Stimulated activated CD8-positive, alpha-beta memory T cell treated with anti-CD3 and anti-CD28 coated beads, Interleukin-15, amount 100 ng/mL, for 48 hours (primary cell): ENCODE measurements at regions not wholly inside any gene's neighbourhood (a gene's known extent, or its start where the extent isn't known, plus 50 kb on each side); places are given as distances from the start of the nearest gene placed in this dataset.

Experiments
- DNase-seq, 2 donors: peaks; one replicate each; pipeline ENCODE4 v3.0.0-alpha.2; 2020; ENCODE audit warnings: low read depth in 2 of 2

DNA sequence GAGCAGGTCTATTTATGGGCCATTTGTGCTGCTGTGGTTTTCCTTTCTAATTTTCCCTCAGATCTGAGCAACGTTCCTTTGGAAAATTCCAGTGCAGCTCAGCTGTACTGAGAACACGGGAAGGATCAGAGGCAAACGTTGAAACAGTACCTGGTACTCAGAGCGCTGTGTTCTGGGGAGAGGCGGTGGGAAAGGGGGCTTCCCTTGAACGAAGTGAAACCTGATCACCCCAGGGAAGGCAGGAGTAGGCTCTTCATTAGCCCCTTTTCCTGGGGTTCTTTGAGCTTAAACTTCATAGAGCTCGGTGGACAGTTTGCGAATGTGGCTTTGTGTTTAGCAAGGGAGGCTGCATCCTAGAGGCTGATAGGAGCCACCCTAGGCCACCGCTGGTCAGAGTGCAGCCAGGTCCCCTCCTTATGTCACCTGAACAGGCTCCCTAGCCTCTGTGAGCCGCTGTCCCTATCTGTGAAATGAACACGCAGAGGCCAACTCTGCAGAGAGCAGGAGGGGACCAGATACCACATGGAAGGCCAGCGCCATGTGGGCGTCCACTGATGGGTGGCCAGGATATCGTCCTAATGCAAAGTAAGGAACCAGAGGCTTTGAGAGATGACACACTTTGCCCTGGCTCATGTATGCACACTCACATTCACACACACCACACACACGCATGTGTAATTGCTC lies 1464.8 kb downstream of the BRD1 start:
- DNase-seq = no peak

GRCh38 chr22:48361099-48361639 lies 1466.5 kb downstream of the BRD1 start:
- no peak for DNase-seq

- no peak for DNase-seq
These were observed 1468.1 kb downstream of the BRD1 start for GRCh38 chr22:48359613-48359965.

GRCh38 chr22:48358886-48359612 lies 1468.6 kb downstream of the BRD1 start:
- DNase-seq = no peak

DNA sequence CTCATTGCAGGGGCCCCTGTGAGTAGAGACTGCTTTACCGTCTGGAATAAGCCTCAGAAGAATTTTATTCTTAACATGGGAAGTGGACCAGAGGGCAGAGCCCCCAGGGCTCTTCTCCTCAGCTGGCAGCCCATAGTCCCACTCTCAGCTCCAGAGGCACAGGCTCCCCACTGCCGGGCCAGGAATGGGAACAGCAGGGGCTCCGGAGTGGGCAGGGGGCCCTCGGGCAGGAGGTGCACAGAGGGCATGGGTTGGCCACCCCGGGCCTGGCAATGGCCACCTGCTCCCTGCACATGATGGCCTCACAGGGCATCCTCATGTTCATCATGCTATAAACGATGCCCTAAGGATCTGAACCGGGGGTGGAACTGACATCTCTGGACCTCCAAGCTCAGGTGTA lies 1469.7 kb downstream of the BRD1 start:
- no peak for DNase-seq

DNA sequence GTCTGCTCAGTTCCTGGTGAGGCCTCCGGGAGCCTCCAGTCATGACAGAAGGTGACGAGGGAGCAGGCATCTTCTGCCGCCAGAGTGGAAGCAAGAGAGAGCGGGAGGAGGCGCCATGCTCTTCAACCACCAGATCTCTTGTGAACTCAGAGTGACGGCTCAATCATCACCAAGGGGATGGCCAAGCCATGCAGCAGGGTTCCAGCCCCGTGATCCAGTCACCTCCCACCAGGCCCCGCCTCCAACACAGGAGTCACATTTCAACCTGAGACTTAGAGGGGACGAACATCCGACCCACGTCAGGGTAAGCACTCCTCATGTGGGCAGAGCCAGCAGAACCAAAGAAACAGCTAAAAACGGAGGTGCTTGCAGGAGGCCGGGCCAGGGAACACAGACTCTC lies 1470.5 kb downstream of the BRD1 start:
- DNase-seq = no peak

- DNase-seq = no peak
These were observed 1470.9 kb downstream of the BRD1 start for GRCh38 chr22:48356731-48357130.

GRCh38 chr22:48354096-48354495 lies 1473.6 kb downstream of the BRD1 start:
- no peak for DNase-seq

DNA sequence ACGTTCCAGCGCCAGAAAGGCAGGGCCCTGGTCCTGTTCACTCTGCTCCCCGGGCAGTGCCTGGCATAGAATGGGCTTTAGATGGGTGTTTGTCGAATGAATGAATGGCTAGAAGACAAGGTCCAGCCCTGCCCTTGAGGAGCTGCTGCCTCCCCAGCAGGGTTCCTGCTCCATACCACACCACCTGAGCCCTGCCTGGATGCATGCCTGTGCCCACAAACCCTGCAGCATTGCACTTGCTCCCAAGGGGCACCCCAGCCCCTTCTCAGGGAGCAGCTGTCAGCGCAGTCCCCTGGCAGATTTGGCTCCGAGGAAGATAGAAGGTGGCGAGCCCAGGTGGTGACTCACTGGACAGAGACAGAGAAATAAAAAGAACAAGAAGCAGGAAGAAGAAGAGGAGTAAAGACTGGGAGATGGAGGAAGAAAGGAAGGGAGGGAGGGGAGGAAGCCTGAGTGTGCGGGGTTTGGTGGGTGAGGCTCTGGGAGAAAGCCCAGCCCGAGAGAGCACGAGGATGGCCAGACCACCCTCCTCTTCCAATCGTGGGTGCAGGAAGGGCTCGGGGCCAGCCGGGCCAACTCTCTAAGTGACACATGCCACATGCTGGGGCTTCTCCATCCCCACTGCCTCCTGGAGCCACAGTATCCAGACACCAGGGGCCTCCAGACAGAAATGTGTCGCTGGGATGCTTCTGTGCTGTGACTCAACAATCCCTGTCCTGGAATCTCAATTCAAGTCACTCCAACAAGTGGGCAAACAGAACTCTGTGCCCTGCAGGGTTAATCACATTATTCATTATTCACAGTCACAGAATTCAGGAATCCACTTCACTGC lies 1474.3 kb downstream of the BRD1 start:
- no peak for DNase-seq

GRCh38 chr22:48352086-48352911 lies 1475.4 kb downstream of the BRD1 start:
- no peak for DNase-seq

GRCh38 chr22:48351376-48352085 lies 1476.1 kb downstream of the BRD1 start:
- DNase-seq = no peak

GRCh38 chr22:48350456-48350855 lies 1477.2 kb downstream of the BRD1 start:
- DNase-seq = no peak

DNA sequence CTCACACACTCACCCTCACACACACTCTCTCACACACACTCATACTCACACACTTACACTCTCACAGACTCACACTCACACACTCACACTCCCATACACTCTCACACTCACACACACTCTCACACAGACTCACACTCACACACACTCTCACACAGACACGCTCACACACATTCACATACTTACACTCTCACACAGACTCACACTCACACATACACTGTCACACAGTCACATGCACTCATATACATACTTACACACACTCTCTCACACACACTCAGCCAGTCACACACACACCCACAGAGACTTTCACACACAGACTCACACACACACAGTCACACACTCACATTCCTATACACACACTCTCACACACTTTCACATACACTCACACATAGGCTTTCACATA lies 1478.8 kb downstream of the BRD1 start:
- no peak for DNase-seq

GRCh38 chr22:48347311-48347710 lies 1480.4 kb downstream of the BRD1 start:
- no peak for DNase-seq

DNA sequence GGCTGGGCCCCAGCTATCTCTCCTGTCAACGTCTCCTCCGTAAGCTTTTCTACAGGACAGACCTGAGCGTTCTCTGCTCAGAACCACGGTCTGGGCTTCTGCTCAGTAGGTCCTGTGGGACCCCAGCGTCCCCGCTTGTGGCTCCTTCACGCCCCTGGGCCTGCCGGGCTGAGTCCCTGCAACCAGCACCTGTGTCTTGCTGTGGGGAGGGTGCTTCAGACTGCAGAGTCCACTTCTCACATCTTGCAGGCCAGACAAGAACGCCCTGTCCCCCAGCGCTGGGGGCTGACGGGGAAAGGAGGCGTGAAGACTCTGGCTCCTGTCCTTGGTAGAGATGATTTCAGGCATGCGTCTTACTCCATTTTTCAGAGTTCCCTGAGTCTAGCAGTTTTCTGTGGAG lies 1480.8 kb downstream of the BRD1 start:
- DNase-seq = no peak

GRCh38 chr22:48346311-48346710 lies 1481.4 kb downstream of the BRD1 start:
- DNase-seq = no peak

- DNase-seq = no peak
These were observed 1482.0 kb downstream of the BRD1 start for GRCh38 chr22:48345631-48346030.

- DNase-seq = no peak
These were observed 1484.2 kb downstream of the BRD1 start for GRCh38 chr22:48343461-48343860.

DNA sequence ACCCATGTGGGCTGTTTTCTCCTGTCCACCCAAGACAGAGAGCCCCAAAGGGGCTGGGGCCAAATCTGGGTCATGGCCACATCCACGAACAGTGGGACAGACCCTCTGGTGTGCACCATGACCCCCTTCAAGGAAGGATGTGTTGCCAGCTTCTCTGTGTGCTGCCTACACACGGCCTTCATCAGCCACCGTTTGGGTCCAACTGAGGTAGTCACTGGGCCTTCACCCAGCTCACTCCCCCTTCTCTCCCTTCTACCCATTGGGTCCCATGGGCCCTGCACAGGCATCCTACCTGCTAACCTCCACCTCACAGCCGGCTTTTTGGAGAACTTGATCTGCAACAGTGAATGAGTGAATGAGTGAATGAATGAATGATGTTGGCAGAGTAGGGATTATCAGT lies 1484.9 kb downstream of the BRD1 start:
- DNase-seq = no peak

DNA sequence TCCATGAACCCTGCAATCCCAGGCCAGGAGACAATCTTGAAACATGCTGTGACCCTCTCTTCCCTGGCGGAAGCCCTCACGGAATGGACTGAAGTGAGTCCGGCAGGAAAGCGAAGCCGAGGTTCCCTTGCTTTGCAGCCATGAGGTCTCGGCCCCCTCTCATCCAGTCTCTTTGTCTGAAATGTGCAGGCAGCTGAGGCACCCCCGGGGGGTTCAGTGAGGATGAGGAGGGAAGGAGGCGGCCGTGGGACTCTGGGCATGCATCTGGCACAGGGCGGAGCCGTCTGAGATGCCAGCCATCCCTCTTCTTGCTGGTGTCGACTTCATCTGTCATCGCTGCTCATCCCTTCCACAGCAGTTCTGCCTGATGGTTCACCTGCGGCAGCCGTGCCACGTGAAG lies 1485.7 kb downstream of the BRD1 start:
- no peak for DNase-seq
